GM12878 (cell line): ENCODE measurements at regions not wholly inside any gene's neighbourhood (a gene's known extent, or its start where the extent isn't known, plus 50 kb on each side); places are given as distances from the start of the nearest gene placed in this dataset.

ENCODE experiments used
- ATAC-seq: fragments of 200-7000 bp; cut with Tn5 transposase; 3 replicates; pipeline ENCODE4 v1.9.1; 2020; ENCODE audit warnings: mild to moderate bottlenecking, moderate library complexity
- BruUV-seq: library from RNA; stranded (reverse); fragments of 400-500 nt; replicated peaks from 2 replicates; lab custom pipeline; 2021; lab: Mats Ljungman, UMichigan
- CTCF ChIA-PET: fragments of 300-600 bp; sonication (Branson Sonifier 250); formaldehyde crosslinking; extraction: SDS; loops from one replicate; lab custom pipeline; 2021; ENCODE audit warnings: inconsistent platforms; lab: Yijun Ruan, JAX
- POLR2A ChIA-PET: fragments of 350-600 bp; formaldehyde crosslinking; extraction: SDS; loops from one replicate; lab custom pipeline; 2021; ENCODE audit warnings: inconsistent platforms; lab: Charles Lee
- RAD21 ChIA-PET: fragments of 300-600 bp; sonication (Branson Sonifier 250); formaldehyde crosslinking; loops from one replicate; lab custom pipeline; 2023; ENCODE audit warnings: antibody characterized with exemption; ENCODE audit not compliant: unreplicated experiment; lab: Charles Lee
- SMC1A ChIA-PET: fragments of 300-600 bp; sonication (Branson Sonifier 250); formaldehyde crosslinking; loops from one replicate; lab custom pipeline; 2023; ENCODE audit not compliant: unreplicated experiment, uncharacterized antibody; lab: Charles Lee
- DNase-seq: peaks from one replicate; pipeline ENCODE4 v3.0.0-alpha.2; 2011; ENCODE audit warnings: low read depth, low spot score
- FAIRE-seq: peaks from 3 replicates; lab custom pipeline; 2011; peaks lifted over from hg19 to GRCh38; lab: Jason Lieb, UNC
- H2AFZ ChIP-seq: 2 replicates; pipeline ENCODE4 v1.6.0; 2011; ENCODE audit warnings: low read depth, low read length, control low read depth; ENCODE audit not compliant: control insufficient read depth
- H3K27ac ChIP-seq: 2 replicates; pipeline ENCODE4 v1.5.1; 2011; ENCODE audit warnings: control low read depth; ENCODE audit not compliant: control insufficient read depth, insufficient read depth
- H3K27me3 ChIP-seq, 2 experiments: replicated peaks in 1 of 2; 2 replicates each; pipeline versions ENCODE4 v1.6.0 to v1.6.1; 2011; ENCODE audit warnings: low read length in 1 of 2; ENCODE audit not compliant: control insufficient read depth in 2 of 2, insufficient read depth in 2 of 2
- H3K36me3 ChIP-seq, 2 experiments: 2 replicates each; pipeline ENCODE4 v1.5.1; 2011; ENCODE audit warnings: low read length in 1 of 2; ENCODE audit not compliant: control insufficient read depth in 2 of 2, insufficient read depth in 2 of 2
- H3K4me1 ChIP-seq: 2 replicates; pipeline ENCODE4 v1.6.1; 2011; ENCODE audit warnings: mild to moderate bottlenecking, low read length, moderate library complexity, mixed read lengths; ENCODE audit not compliant: control insufficient read depth, insufficient read depth
- H3K4me2 ChIP-seq: 2 replicates; pipeline ENCODE4 v1.6.0; 2011; ENCODE audit warnings: control low read depth; ENCODE audit not compliant: control insufficient read depth, insufficient read depth
- H3K4me3 ChIP-seq: fragments of 200-600 bp; sonication (generic); 2 replicates; pipeline ENCODE4 v1.5.1; 2016
- H3K79me2 ChIP-seq: 2 replicates; pipeline ENCODE4 v1.6.0; 2011; ENCODE audit warnings: low read length; ENCODE audit not compliant: control insufficient read depth, insufficient read depth
- H3K9ac ChIP-seq: 2 replicates; pipeline ENCODE4 v1.8.0; 2011; ENCODE audit warnings: low read length, control low read depth, mixed read lengths; ENCODE audit not compliant: control insufficient read depth, insufficient read depth
- H3K9me3 ChIP-seq: replicated peaks from 3 replicates; pipeline ENCODE4 v1.5.1; 2011; ENCODE audit warnings: mild to moderate bottlenecking, low read length; ENCODE audit not compliant: control insufficient read depth, insufficient read depth
- H4K20me1 ChIP-seq: 2 replicates; pipeline ENCODE4 v1.6.0; 2011; ENCODE audit not compliant: control insufficient read depth, insufficient read depth
- ESRRA ChIP-seq: IDR thresholded peaks from 2 replicates; pipeline ENCODE4 v1.6.1; 2012; ENCODE audit warnings: mild to moderate bottlenecking, low read length, improper control_type of control experiment
- MYB ChIP-seq: fragments of 150-350 bp; IDR thresholded peaks from 2 replicates; pipeline ENCODE4 v1.6.1; 2014; ENCODE audit warnings: mild to moderate bottlenecking, low read depth, low read length, borderline replicate concordance
- RAD51 ChIP-seq: fragments of 450-650 bp; IDR thresholded peaks from 2 replicates; pipeline ENCODE4 v1.6.1; 2016; ENCODE audit warnings: moderate library complexity, mild to moderate bottlenecking, inconsistent platforms
- RCOR1 ChIP-seq: conservative IDR thresholded peaks from 2 replicates; pipeline ENCODE4 v1.6.1; 2012; ENCODE audit warnings: low read depth, low read length, improper control_type of control experiment
- WGBS: methylation state at CpG from one replicate; pipeline ENCODE4 v1.1.6; 2016; ENCODE audit warnings: low lambda C conversion rate; ENCODE audit not compliant: insufficient replicate concordance, insufficient coverage; ENCODE audit errors: missing lambda C conversion rate; 5-methylcytosine and 5-hydroxymethylcytosine counted together
- in situ Hi-C: fragments of 300-500 bp; cut with MboI; formaldehyde crosslinking; loops from 9 replicates; pipeline ENCODE4 v1.14.3; 2018; ENCODE audit warnings: mixed read lengths
- intact Hi-C: fragments of 100-400 bp; cut with micrococcal nuclease; formaldehyde crosslinking; loops from one replicate; pipeline ENCODE4 v1.14.2; 2022; ENCODE audit not compliant: unreplicated experiment
- TF ChIP-seq, protein P1 (sequence below): fragments of 450-650 bp; IDR thresholded peaks from 2 replicates; pipeline ENCODE4 v1.6.1; 2017; ENCODE audit warnings: antibody characterized with exemption, mild to moderate bottlenecking, moderate library complexity

DNA sequence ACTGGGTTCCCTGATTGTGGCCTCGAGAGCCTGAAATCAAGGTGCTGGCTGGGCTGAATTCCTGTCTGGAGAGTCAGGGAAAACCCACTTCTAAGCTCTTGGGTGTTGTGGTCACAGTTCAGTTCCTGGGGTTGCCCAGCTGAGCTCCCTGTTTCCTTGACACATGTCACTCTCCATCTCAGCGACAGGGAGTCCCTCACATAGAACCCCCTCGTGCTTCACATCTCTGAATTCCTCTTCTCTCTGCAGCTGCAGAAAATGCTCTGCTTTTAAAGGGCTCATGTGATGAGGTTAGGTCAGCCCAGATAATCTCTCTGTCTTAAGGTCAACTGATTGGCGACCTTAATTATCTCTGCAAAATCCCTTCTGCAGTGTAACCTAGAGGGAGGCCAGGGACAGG is 53.5 kb upstream of the NFIL3 start:
- no peaks in the 10 kb centered on the region for H3K27me3 ChIP-seq
- ChIA-PET POLR2A (no interaction called here), SMC1A (no interaction called here), CTCF (no interaction called here), RAD21 (no interaction called here)
- no peaks in the 10 kb centered on the region for H3K9me3 ChIP-seq
- no peak overlapping the region for H3K4me2 ChIP-seq
- ATAC-seq (no peak), DNase-seq (no peak), FAIRE-seq (no peak)
- no peak overlapping the region for H3K27ac ChIP-seq
- in situ Hi-C loops (no loop called here), intact Hi-C loops (no loop called here)
- H4K20me1 ChIP-seq, result no peaks in the 10 kb centered on the region
- H3K79me2 ChIP-seq, result no peaks in the 10 kb centered on the region
- H2AFZ ChIP-seq, result no peak overlapping the region
- no peak for TF ChIP-seq ESRRA
- TF ChIP-seq, protein P1, sequence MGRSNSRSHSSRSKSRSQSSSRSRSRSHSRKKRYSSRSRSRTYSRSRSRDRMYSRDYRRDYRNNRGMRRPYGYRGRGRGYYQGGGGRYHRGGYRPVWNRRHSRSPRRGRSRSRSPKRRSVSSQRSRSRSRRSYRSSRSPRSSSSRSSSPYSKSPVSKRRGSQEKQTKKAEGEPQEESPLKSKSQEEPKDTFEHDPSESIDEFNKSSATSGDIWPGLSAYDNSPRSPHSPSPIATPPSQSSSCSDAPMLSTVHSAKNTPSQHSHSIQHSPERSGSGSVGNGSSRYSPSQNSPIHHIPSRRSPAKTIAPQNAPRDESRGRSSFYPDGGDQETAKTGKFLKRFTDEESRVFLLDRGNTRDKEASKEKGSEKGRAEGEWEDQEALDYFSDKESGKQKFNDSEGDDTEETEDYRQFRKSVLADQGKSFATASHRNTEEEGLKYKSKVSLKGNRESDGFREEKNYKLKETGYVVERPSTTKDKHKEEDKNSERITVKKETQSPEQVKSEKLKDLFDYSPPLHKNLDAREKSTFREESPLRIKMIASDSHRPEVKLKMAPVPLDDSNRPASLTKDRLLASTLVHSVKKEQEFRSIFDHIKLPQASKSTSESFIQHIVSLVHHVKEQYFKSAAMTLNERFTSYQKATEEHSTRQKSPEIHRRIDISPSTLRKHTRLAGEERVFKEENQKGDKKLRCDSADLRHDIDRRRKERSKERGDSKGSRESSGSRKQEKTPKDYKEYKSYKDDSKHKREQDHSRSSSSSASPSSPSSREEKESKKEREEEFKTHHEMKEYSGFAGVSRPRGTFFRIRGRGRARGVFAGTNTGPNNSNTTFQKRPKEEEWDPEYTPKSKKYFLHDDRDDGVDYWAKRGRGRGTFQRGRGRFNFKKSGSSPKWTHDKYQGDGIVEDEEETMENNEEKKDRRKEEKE, result no peak
- H3K9ac ChIP-seq, result no peak overlapping the region
- H3K36me3 ChIP-seq, result no peaks in the 10 kb centered on the region
- 21% methylated on average over 4 of the region's 4 CpGs for WGBS
- H3K4me1 ChIP-seq, result no peaks in the 10 kb centered on the region
- no peak overlapping the region for H3K4me3 ChIP-seq
- no TSS peak for BruUV-seq

DNA sequence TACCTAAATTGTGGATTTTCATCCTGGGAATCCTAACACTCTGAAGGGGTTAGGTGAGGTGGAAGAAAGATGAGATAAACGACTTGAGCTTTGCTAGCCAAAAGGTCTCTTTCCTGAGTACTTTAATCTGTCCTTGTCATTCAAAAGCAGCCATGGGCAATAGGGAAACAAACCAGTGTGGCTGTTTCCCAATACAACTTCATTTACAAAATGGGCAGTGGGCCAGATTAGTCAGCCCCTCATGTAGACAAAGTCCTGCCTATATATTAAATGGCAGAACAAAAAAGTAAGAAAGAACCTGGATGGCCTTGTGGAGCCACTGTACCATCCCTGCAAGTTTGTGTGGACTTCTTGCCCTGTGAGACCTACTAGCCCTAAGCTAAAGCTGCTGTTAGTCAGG is 51.0 kb upstream of the NFIL3 start:
- no peak for TF ChIP-seq RAD51
- no peak for TF ChIP-seq RCOR1
- TF ChIP-seq MYB, result no peak
- in situ Hi-C loops (no loop called here), intact Hi-C loops (no loop called here)
- no peak overlapping the region for H3K4me2 ChIP-seq
- H3K4me3 ChIP-seq, result no peak overlapping the region
- H3K79me2 ChIP-seq, result no peaks in the 10 kb centered on the region
- POLR2A ChIA-PET, result no interaction called here
- BruUV-seq, result no TSS peak
- 0% methylated on average over 1 of the region's 1 CpG for WGBS
- no peaks in the 10 kb centered on the region for H3K9me3 ChIP-seq
- H4K20me1 ChIP-seq, result no peaks in the 10 kb centered on the region
- DNase-seq, result no peak
- no peaks in the 10 kb centered on the region for H3K36me3 ChIP-seq
- H3K4me1 ChIP-seq, result no peaks in the 10 kb centered on the region
- no peak overlapping the region for H3K9ac ChIP-seq
- RAD21 ChIA-PET, result no interaction called here
- no peak overlapping the region for H2AFZ ChIP-seq
- CTCF ChIA-PET, result no interaction called here
- no peak for ATAC-seq
- H3K27me3 ChIP-seq, result no peaks in the 10 kb centered on the region
- SMC1A ChIA-PET, result no interaction called here
- no peak for FAIRE-seq
- no peak overlapping the region for H3K27ac ChIP-seq
